ENCODE measurements at regions not wholly inside any gene's neighbourhood (a gene's known extent, or its start where the extent isn't known, plus 50 kb on each side); places are given as distances from the start of the nearest gene placed in this dataset.

- TF ChIP-seq CTCF (conservative IDR thresholded peaks at IDR 0.05 in 1 of 2, IDR thresholded peaks at IDR 0.05 in 1 of 2; ENCODE audit: low read depth in 1 of 2, low read length in 2 of 2) (no peak), EZH2 (IDR thresholded peaks at IDR 0.05; ENCODE audit: low read length, missing control alignments) (no peak)
- H3K27me3 ChIP-seq (ENCODE audit: control insufficient read depth, insufficient read depth, low read length) = no peaks in the 10 kb centered on the region
- H3K79me2 ChIP-seq (ENCODE audit: control insufficient read depth, insufficient read depth, low read length) = no peaks in the 10 kb centered on the region
- H2AFZ ChIP-seq (ENCODE audit: low read length) = no peak overlapping the region
- no peak overlapping the region for H3K4me2 ChIP-seq (ENCODE audit: extremely low read depth, insufficient read depth, low read length)
- no peak overlapping the region for H3K27ac ChIP-seq (ENCODE audit: insufficient read depth, low read length)
- H4K20me1 ChIP-seq (ENCODE audit: control insufficient read depth, extremely low read depth, insufficient read depth, low read length) = no peaks in the 10 kb centered on the region
- H3K4me1 ChIP-seq (ENCODE audit: control insufficient read depth, extremely low read depth, insufficient read depth, low read length) = peaks cover 4% of the 10 kb centered on the region
- no peak for DNase-seq (ENCODE audit: low read depth in 2 of 2)
- no peaks in the 10 kb centered on the region for H3K9me3 ChIP-seq (ENCODE audit: control insufficient read depth, insufficient read depth, low read depth, low read length)
- H3K9ac ChIP-seq (ENCODE audit: insufficient read depth, low read length) = no peak overlapping the region
- H3K4me3 ChIP-seq (replicated peaks in 1 of 4; ENCODE audit: control extremely low read depth in 1 of 4, insufficient read depth in 1 of 4, low read depth in 3 of 4, low read length in 4 of 4) = no peak overlapping the region
- no peaks in the 10 kb centered on the region for H3K36me3 ChIP-seq (ENCODE audit: control insufficient read depth, insufficient read depth, low read length)
These were observed 820.2 kb downstream of the TRIML1 start for GRCh38 chr4:188959424-188959823.

- no peaks in the 10 kb centered on the region for H4K20me1 ChIP-seq (ENCODE audit: control insufficient read depth, extremely low read depth, insufficient read depth, low read length)
- H3K4me2 ChIP-seq (ENCODE audit: extremely low read depth, insufficient read depth, low read length) = no peak overlapping the region
- DNase-seq (ENCODE audit: low read depth in 2 of 2) = peak in 1 of 2 donors; percentile 18
- no peak overlapping the region for H2AFZ ChIP-seq (ENCODE audit: low read length)
- H3K27ac ChIP-seq (ENCODE audit: insufficient read depth, low read length) = no peak overlapping the region
- peaks cover 4% of the 10 kb centered on the region for H3K4me1 ChIP-seq (ENCODE audit: control insufficient read depth, extremely low read depth, insufficient read depth, low read length)
- H3K27me3 ChIP-seq (ENCODE audit: control insufficient read depth, insufficient read depth, low read length) = no peaks in the 10 kb centered on the region
- no peak overlapping the region for H3K9ac ChIP-seq (ENCODE audit: insufficient read depth, low read length)
- H3K9me3 ChIP-seq (ENCODE audit: control insufficient read depth, insufficient read depth, low read depth, low read length) = no peaks in the 10 kb centered on the region
- TF ChIP-seq EZH2 (IDR thresholded peaks at IDR 0.05; ENCODE audit: low read length, missing control alignments) = no peak
- no peak for TF ChIP-seq CTCF (conservative IDR thresholded peaks at IDR 0.05 in 1 of 2, IDR thresholded peaks at IDR 0.05 in 1 of 2; ENCODE audit: low read depth in 1 of 2, low read length in 2 of 2)
- H3K4me3 ChIP-seq (replicated peaks in 1 of 4; ENCODE audit: control extremely low read depth in 1 of 4, insufficient read depth in 1 of 4, low read depth in 3 of 4, low read length in 4 of 4) = no peak overlapping the region
- H3K79me2 ChIP-seq (ENCODE audit: control insufficient read depth, insufficient read depth, low read length) = no peaks in the 10 kb centered on the region
- H3K36me3 ChIP-seq (ENCODE audit: control insufficient read depth, insufficient read depth, low read length) = no peaks in the 10 kb centered on the region
These were observed 821.3 kb downstream of the TRIML1 start for GRCh38 chr4:188960411-188961093.

GRCh38 chr4:188971125-188971524 is 831.9 kb downstream of the TRIML1 start:
- Histone ChIP-seq H3K27ac (ENCODE audit: insufficient read depth, low read length) (no peak overlapping the region), H3K79me2 (ENCODE audit: control insufficient read depth, insufficient read depth, low read length) (no peaks in the 10 kb centered on the region), H3K4me3 (replicated peaks in 1 of 4; ENCODE audit: control extremely low read depth in 1 of 4, insufficient read depth in 1 of 4, low read depth in 3 of 4, low read length in 4 of 4) (no peak overlapping the region), H4K20me1 (ENCODE audit: control insufficient read depth, extremely low read depth, insufficient read depth, low read length) (no peaks in the 10 kb centered on the region), H3K9ac (ENCODE audit: insufficient read depth, low read length) (no peak overlapping the region), H2AFZ (ENCODE audit: low read length) (no peak overlapping the region), H3K4me1 (ENCODE audit: control insufficient read depth, extremely low read depth, insufficient read depth, low read length) (no peaks in the 10 kb centered on the region), H3K36me3 (ENCODE audit: control insufficient read depth, insufficient read depth, low read length) (no peaks in the 10 kb centered on the region), H3K4me2 (ENCODE audit: extremely low read depth, insufficient read depth, low read length) (no peak overlapping the region), H3K9me3 (ENCODE audit: control insufficient read depth, insufficient read depth, low read depth, low read length) (no peaks in the 10 kb centered on the region), H3K27me3 (ENCODE audit: control insufficient read depth, insufficient read depth, low read length) (no peaks in the 10 kb centered on the region)
- TF ChIP-seq EZH2 (IDR thresholded peaks at IDR 0.05; ENCODE audit: low read length, missing control alignments) (no peak), CTCF (conservative IDR thresholded peaks at IDR 0.05 in 1 of 2, IDR thresholded peaks at IDR 0.05 in 1 of 2; ENCODE audit: low read depth in 1 of 2, low read length in 2 of 2) (peak; percentile 23 to 36)
- DNase-seq (ENCODE audit: low read depth in 2 of 2) = peak; percentile 5 to 22

All from fibroblast of lung (primary cell).